HG03108 (cell line): ENCODE measurements at regions not wholly inside any gene's neighbourhood (a gene's known extent, or its start where the extent isn't known, plus 50 kb on each side); places are given as distances from the start of the nearest gene placed in this dataset.

Experiments
- ATAC-seq: cut with Tn5 transposase; IDR thresholded peaks from one replicate; pipeline ENCODE4 v1.9.1; 2021; ENCODE audit warnings: moderate library complexity; ENCODE audit not compliant: unreplicated experiment

DNA sequence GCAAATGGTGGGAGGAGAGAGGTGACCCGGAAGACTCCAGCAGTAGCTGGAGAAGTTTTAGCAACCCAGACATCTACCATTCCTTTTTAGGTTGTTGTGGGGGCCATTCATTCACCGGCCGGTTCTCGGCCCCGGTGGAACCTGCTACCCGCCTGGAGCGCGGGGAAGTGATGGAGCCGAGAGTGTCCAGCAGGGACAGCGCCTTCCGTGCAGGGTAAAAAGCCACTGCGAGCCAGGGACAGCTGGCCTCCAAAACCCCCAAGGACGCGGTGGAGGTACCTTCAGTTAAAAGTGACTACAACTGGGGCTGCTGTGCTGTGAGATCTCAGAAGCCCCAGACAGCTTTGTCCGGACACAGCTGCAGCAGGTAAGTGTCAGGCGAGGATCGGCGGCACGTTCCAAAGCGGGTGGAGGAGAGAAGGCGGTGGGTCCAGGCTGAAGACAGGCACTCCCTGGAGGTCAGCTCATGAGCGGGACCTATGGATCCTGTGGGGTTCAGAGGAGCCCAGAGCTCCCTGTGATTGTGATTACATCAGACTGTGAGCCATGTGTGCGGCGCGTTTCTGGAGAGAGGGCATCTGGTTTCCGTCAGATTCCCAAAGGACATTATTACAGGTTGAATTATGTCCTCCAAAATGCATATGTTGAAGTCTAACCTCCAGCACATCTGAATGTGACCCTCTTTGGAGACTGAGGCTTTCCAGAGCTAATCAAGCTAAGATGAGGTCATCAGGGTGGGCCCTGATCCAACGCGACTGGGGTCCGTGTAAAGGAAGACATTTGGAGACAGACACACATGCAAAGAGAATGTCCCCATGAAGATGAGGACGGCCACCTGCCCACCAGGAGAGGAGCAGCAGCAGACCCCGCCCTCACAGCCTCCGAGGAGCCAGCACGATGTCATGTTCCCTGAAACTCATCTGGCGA is 276.3 kb downstream of the EIPR1 start:
- ATAC-seq, result no peak

DNA sequence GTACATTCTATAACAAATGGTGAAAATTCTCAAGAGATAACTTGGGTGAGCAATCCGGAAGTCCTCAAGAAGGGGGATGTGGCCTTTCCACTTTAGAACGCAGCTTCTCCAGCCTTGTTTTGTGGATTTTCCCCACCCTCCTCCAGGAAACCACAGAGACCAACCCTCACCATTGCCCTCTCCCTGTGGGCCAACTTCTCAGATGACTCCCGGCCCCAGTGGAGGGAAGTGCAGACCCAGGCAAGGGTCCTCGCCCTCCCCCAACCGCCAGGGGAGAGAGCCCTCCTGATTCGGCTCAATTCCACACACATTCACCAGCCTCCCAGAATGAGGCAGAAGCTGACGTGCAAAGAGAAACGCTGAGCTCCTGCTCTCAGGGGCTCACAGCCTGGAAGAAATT is 277.2 kb downstream of the EIPR1 start:
- ATAC-seq, result no peak

DNA sequence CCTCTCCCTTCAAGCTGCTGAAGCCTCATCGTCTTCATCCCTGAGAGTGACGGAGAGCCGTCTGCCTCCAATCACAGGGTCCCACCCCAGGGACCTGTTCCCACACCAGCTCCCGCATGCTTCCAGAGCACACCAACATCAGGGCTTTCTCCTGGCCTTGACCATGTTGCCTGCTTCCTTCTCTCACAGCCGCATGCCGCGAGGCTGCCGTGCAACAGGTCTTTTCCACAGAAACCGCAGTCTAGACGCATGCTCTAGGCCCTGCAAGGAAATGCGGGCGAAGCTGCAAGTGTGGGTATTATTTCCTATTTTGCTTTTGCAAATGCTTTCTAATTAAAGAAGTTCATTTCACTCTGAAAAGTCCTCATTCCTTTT is 277.8 kb downstream of the EIPR1 start:
- no peak for ATAC-seq

DNA sequence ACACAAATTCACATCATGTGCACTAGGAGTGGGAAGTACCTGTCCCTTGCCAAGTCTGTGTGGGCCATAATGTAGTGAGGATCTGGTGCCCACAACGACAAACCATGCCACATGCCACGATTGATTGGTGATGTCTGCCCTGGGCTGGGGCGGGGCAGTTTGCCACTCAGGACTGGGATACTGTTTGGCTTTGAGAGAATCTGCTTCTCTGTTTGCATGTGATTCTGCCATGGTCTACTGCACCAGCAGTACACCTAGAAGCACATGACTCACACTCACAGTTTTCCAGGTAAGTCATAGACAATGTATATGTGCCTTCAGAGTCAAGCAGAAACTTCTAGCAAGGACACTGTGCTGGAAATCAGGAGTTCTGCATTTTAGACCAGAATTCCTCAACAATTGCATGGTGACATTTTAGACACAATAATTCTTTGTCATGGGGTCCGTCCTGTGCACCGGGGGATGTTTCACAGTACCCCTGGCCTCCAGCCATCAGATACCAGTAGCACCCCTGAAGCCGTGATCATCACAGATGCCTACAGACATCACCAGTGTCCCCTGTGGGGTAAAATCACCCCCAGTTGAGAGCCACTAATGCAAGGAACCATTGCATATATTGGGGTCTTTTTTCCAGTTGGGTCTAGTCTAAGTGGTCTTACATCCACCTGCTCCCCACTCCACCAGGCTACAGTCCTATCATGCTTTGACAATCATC is 278.3 kb downstream of the EIPR1 start:
- ATAC-seq, result no peak

DNA sequence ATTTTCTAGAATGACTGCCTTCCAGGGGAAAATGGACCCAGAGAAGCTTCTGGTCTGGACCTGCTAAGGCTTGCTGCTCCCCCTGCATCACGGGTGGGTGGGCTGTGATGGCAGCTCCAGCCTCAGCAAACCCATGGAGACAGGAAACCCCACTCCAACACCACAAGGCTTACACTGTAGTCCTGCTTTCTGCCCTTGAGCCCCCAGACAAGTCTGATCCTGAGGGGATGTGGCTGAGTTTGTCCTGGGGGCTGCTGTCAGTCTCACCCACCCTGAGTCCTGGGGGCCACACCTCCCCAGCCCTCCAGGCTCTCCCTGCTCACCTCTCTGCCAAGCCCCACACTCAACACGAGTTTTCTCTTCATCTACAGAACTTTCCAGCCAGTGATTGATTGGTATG is 279.4 kb downstream of the EIPR1 start:
- no peak for ATAC-seq

DNA sequence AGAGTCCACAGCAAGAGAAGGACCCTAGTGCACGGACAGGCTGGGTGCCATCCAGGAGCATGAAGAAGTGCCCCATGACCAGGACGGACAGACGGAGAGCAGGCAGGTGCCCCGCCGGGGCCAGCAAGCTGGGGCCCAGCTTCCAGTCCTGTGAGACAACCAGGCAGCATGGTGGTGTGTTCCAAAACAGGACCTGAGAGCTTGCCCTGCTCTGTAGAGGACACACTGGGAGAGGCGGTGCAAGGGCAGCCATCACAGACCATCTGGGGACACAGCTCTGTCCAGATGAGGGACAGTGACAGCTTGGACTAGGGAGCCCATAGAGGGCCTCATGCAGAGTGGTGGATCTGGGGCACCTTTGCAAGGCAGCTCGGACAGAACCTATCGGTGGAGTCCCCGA is 279.8 kb downstream of the EIPR1 start:
- ATAC-seq, result no peak

DNA sequence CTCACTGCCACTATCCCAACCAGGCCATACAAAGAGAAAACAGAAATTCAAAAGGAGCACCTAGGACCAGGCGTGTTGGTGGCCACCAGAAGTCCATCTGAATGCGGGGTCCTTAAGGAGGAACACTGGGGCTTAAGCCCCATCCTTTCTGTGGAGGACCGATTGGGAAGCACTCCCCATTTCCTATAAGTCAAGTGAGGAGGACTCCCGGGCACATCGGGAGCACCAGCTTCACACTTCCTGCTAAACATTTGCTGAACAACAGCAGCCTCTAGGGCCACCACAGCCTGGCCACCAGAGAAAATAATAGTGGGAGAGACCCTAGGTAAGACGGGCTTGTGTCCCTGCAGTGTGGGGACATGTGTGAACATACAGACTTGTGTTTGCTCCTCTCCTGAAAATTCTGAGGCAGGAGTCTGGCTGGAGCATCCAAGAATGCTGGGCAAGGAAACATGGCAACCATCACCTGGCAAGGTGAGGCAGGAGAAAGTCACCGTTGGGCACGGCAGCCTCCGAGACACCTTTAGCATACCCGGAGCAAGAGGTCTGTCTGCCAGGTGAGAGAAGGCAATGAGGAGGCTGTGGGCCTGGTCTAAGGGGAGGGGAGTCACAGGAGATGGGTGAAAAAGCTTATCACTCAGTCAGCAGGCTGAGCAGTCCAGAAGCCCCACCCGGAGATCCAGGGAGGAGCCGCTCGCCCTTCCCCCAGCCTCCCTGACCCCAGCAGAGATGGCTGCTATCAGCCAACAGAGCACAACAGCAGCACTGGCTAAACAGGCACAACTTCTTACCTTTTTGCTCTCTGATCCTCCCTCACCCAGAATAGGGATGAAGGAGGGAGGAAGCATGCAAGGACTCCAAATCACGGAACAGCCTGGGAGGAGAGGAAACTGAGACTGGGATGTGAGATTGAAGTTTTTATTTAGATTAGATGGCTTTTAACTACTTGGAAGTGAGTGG is 282.3 kb downstream of the EIPR1 start:
- ATAC-seq, result no peak

DNA sequence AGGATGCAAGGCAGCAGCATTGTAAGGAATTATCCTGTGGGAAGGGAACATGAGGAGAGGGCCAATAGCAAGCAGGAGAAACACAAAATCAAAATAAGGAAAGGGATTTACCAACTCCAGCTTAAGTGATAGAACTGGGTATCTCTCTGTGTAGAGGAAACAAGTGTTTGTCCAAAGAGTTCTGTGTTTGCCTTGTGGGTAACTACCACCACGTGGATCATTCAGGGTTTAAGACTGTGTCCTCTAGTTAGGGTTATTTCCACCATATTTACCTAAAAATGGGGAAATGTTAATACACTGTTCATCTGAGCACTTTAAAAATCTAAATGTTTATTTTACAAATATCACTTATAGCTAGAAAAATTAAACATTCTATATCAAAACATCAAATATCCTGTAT is 283.3 kb downstream of the EIPR1 start:
- ATAC-seq, result no peak

DNA sequence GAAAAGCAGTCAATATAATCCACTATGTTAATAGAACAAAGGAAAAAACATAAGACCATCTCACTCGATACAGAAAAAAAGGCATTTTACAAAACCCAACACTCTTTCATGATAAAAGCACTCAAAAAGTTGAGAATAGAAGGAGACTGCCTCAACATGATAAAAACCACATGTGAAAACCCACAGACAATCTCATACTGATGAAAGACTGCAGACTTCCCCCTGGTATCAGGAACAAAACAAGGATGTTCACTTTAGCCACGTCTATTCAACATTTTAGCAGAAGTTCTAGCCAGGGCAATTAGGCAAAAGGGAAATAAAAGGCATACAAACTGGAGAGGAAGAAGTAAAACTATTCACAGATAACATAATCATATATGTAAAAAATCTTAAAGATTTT is 285.9 kb downstream of the EIPR1 start:
- ATAC-seq, result no peak

DNA sequence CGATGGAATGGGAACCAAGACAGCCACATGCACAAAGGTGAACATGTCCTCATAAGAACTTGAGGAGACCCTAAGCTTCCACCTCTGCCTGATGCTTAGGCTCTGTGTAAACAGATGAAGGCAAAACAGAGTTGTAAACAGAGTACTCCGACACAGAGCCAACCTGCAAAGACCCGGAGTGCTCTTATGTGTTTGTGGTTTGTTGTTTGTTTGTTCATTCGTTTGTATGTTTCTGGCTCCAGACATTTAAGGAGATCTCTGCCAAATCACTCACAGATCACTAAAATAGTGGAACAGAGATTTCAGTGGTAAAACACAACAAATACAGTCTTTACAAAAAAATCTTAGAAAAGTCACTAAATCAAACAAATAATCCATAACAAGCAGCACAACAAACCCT is 294.9 kb downstream of the EIPR1 start:
- ATAC-seq, result no peak

DNA sequence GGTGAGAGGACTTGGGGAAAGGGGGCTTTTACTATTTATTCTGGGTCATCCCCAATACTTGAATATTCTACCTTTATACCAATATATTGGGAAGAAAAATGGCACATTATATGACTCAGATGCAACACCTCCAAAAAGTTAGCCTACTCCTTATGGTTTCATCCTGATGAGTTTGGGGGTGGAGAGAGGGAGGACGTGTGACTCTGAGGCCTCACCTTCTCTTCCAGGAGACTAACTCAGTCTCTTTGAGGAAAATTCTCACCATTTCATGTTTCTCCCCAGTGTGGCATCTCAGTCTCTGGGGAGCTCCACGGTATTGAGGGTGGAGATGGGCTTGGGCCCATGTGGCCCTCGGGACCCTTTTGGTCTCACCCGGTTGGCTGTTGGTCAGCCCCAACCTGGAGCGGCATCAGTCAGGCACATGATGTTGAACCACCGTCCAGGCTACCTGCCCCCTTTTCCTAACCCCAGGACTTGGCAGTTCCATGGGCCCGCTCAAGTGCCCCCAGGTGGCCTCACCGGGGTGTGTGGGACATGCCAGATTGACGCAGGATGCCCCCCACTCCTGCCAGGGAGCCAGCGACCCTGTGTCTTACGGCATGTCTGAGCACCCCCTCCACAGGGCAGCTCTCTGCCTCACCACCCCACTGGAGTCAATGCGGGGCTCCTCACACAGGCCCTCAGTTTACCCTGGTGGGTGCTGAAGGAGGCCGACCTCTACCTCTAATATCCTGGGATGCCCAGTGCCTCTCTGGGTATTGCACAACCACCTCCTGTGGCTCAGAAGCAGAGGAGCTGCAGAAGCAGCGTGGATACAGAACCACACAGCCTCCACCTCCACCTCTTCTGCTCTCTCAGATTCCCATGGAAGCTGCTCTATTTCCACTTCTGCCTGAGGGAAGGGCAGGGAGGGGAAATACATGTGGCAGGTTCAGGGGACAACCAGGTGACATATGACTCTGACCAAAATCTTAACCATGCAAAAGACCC is 297.4 kb downstream of the EIPR1 start:
- ATAC-seq, result no peak

DNA sequence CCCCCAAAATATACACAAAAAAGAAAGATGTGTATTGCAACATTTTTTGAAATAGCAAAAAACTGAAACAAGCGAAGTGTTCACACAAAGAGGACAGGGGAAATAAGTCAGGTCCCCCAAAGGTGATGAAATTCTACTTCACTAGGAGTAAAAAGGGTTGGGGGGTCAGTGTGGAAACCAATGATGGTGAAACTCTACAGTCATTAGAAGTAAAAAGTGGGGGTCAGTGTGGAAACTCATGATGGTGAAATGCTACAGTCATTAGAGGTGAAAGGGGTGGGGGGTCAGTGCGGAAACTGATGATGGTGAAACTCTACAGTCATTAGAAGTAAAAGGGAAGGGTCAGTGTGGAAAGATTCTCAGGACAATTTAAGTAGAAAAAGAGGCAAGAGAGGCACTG is 298.2 kb downstream of the EIPR1 start:
- ATAC-seq, result no peak

DNA sequence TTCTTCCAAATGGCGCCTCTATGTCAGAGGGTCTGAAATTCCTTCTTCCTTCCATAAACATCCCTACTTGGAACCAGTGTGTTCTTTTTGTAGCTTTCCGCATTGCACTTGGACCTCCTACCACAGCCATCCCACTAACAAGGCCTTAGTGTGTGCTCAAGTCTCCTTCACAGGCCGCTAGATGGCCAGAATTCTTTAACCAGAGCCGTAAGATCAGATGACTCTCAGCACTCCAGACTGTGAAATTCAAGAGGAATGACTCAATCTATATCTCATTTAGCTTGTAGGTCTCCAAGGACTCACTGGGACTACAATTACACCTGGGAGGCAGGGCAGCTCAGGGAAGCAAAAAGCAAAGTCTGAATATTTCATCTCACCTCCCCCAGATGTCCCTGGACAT is 298.9 kb downstream of the EIPR1 start:
- ATAC-seq, result no peak

DNA sequence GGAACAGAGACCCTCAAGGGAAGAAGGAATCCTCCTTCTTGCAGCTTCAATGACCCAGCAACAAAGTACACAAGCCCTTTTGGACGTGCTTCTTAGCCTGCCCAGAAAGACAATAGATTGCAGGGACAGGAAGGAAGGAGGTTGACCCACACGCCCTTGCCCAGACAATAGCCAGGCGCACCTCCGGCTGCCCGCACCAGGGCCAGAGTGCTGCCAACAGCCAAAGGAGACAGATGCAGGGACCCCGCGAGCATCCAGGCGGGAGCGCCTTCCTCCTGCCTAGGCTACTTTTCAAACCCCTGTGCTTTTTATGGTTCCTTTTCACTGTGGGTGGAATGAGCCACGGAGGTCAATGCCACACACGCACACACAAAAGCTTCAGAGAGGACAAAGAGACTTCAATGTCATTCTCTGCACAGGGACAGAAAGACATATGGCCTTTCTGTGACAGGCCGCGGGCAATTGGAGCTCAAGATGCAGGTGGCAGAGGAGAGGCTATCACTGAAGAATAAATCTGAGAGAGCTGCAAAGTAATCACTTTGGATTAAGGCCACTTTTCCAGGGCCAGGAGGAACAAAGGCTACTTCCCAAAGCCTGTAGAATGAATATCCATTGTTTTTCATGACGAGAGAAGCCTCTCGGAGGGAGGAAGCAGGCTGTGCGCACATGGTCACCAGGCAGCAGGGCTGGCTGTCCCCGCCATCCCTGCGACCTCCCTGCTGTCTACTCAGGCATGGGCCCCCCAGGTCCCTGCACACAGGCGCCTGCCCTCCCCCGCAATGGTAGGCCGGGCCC is 300.6 kb downstream of the EIPR1 start:
- ATAC-seq, result no peak

DNA sequence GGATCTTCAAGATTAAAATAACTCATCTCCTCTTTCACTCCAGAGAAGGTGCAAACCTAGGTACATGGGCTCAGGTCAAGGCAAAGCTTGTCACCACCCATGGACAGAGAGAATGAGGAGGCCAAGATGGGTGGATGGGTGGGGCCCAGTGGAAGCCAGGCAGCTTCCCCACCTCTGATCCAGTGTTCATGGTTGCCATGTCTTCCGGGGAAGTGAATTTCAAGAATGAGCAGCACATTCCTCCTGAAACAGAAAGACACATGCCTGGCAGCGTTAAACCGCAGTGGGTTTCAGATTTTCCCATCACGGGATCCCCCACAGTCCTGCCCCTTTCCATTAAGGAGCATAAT is 301.7 kb downstream of the EIPR1 start:
- ATAC-seq, result no peak

DNA sequence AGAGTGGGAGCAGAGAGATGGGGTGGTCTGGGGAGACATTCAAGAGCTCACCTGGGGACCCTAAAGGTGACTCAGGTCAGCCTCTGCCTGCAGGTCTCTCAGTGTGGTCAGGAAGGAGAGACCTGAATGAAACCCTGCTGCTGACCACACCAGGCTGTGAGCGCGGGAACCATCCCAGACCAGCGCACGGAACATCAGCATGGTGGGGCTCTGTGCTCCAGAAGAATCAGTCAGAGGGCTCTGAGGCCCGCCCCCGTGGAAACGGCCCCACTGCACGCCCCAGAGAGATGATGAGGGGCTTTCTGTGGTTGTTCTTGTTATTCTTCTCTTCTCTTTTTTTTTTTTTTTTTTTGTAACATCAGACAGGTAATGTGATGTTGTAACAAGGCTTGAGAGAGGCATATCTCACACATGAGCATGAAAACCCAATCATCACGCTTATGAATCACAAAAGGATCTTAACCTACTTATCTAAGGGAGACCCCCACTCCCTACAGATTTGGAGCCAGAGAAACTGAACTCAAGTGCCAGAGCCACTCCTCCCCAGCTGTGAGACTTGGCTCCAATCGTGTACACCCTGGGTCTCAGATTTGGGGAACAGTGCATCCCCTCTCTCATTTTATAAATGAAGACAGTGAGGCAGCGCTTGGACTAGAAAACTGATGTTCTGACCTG is 302.2 kb downstream of the EIPR1 start:
- no peak for ATAC-seq

DNA sequence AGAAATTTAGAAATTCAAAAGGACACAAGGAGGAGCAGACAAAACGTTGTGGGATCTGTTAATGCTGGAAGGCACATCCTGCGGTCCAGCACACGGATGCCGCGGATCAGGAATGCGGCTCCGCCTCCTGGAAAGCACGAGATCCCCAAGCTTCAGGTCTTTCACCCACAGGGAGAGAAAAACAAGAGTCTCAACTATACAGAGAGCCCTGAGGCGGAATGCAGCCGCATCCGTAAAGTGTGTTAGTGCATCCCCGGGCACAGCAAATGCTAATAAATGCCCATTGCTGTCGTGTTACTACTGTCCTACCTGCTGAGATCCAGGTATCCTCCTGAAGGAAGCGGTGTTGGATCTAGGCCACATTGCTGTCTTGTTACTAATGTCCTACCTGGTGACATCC is 303.9 kb downstream of the EIPR1 start:
- no peak for ATAC-seq

DNA sequence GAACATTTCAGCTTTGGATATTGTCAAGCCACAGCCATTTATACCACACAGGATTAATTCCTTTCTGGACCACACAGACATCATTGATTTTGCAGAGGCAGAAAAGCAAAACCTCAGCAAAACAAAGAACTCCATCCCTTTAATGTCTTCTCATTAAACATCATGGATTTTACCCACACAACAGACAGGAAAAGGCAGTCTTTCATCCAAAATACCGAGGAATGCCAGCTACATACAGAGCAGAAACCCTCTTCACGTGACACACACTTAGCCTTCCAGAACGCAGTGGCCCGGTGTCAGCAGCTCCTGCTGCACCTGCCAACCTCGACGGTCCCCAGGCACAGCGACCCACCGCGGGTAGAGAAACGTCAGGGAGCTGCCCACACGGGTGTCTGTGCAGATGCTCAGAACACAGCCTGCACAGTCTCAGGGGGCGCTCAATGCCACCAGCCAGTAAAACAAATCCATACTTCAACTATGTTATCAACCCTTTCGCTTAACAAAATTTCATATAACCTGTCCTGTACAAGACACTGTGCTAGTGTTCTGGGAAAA is 304.5 kb downstream of the EIPR1 start:
- no peak for ATAC-seq
